Prostate gland (tissue), 2 donors: ENCODE measurements at regions not wholly inside any gene's neighbourhood (a gene's known extent, or its start where the extent isn't known, plus 50 kb on each side); places are given as distances from the start of the nearest gene placed in this dataset.

Source experiments
- DNase-seq: peaks from one replicate; pipeline ENCODE4 v3.0.0-alpha.2; 2019; ENCODE audit warnings: low spot score
- H3K27ac ChIP-seq, 2 donors: fragments of 200-600 bp; sonication (generic); 2 replicates each; pipeline ENCODE4 v1.5.1; 2017 to 2019
- H3K27me3 ChIP-seq: fragments of 200-600 bp; sonication (generic); replicated peaks from 2 replicates; pipeline ENCODE4 v1.5.1; 2019; ENCODE audit not compliant: insufficient read depth
- H3K36me3 ChIP-seq, 2 donors: fragments of 200-600 bp; sonication (generic); 1 replicate in 1 of 2; 2 replicates in 1 of 2; pipeline versions ENCODE4 v1.5.1 to v1.8.1; 2017 to 2019
- H3K4me1 ChIP-seq: fragments of 200-600 bp; sonication (generic); replicated peaks from 2 replicates; pipeline ENCODE4 v1.5.1; 2019
- H3K4me3 ChIP-seq, 2 donors: fragments of 200-600 bp; sonication (generic); 2 replicates each; pipeline ENCODE4 v1.5.1; 2017 to 2019
- H3K9me3 ChIP-seq: fragments of 200-600 bp; sonication (generic); 2 replicates; pipeline ENCODE4 v1.5.1; 2017
- POLR2A ChIP-seq: fragments of 450-650 bp; IDR thresholded peaks from one replicate; pipeline ENCODE4 v1.6.1; 2016; ENCODE audit warnings: antibody characterized with exemption, mild to moderate bottlenecking
- POLR2AphosphoS5 ChIP-seq: sonication (generic); formaldehyde crosslinking; IDR thresholded peaks from one replicate; pipeline ENCODE4 v1.6.1; 2017; ENCODE audit warnings: antibody characterized with exemption
- WGBS: methylation state at CpG from one replicate; pipeline ENCODE4 v1.1.5; 2018; 5-methylcytosine and 5-hydroxymethylcytosine counted together
- intact Hi-C: fragments of 100-400 bp; cut with DNase I; formaldehyde crosslinking; loops from one replicate; pipeline ENCODE4 v1.14.2; 2022
- TF ChIP-seq, protein P1 (sequence below), 4 experiments: fragments of 200-600 bp in 2 of 4; fragments of 450-650 bp in 2 of 4; sonication (generic) in 2 of 4; IDR thresholded peaks; 1 replicate in 3 of 4; 2 replicates in 1 of 4; pipeline ENCODE4 v1.5.1; 2016 to 2019; ENCODE audit warnings: antibody characterized with exemption in 4 of 4, mild to moderate bottlenecking in 2 of 4, moderate library complexity in 2 of 4

DNA sequence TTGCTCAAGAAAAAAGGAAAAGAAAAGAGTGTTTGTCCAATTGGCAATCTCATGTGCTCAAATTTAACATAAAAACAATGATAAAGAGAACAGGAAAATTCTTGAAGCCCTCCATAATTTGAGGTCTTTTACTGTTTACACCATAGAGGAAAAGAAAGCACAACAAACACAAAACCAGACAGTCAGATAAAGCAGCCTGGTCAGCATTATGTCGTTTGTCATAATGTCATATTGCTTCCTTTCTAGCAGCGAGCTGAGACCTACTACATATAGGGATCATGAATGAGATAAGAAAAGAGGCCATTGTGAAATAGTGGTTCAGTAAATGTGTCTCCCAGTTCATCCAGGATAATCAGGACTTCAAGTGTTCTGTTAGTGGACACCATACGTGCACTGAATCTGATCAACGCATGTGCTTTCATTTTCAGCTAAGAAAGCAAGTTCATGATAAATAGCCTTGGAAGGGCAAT lies 64.7 kb upstream of the SELENOP start:
- intact Hi-C loops, result no loop called here
- DNase-seq, result no peak
- no peaks in the 10 kb centered on the region for H3K27me3 ChIP-seq
- H3K4me3 ChIP-seq, result no peak overlapping the region
- H3K4me1 ChIP-seq, result no peaks in the 10 kb centered on the region
- H3K27ac ChIP-seq, result no peak overlapping the region
- no peaks in the 10 kb centered on the region for H3K36me3 ChIP-seq
- WGBS, result 64% methylated on average over 4 of the region's 4 CpGs
- no peaks in the 10 kb centered on the region for H3K9me3 ChIP-seq
- no peak for TF ChIP-seq POLR2AphosphoS5
- TF ChIP-seq, protein P1, sequence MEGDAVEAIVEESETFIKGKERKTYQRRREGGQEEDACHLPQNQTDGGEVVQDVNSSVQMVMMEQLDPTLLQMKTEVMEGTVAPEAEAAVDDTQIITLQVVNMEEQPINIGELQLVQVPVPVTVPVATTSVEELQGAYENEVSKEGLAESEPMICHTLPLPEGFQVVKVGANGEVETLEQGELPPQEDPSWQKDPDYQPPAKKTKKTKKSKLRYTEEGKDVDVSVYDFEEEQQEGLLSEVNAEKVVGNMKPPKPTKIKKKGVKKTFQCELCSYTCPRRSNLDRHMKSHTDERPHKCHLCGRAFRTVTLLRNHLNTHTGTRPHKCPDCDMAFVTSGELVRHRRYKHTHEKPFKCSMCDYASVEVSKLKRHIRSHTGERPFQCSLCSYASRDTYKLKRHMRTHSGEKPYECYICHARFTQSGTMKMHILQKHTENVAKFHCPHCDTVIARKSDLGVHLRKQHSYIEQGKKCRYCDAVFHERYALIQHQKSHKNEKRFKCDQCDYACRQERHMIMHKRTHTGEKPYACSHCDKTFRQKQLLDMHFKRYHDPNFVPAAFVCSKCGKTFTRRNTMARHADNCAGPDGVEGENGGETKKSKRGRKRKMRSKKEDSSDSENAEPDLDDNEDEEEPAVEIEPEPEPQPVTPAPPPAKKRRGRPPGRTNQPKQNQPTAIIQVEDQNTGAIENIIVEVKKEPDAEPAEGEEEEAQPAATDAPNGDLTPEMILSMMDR (IDR thresholded peaks at IDR 0.05), result no peak
- TF ChIP-seq POLR2A, result no peak

DNA sequence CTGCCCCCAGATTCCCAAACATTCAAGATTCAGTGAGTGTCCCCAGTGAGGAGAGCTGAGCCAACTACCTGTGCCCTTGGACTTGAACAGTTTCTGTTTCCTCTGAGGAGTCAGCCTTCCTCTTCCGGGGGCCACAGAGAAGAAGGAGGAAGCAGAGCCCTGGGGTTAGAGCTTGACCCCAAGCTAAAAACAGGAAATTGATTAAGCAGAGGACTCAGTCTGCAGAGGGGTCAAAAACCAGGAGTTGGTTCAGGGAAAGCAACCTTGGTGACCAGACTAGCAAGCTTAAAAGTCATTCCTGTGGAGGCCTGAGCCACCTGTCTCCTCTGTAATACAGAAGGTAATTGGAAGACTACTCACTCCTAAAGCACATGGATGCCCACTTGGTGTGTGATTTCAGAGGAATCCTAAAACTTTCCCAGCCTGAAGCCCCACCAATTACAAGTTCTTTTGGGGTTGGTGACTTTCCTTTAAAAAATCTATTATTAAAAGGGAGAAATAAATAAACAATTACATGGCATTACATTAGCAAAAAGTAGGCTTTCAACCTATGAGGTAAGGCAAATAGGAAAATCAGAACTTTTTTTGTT lies 64.2 kb upstream of the SELENOP start:
- Histone ChIP-seq H3K9me3 (no peaks in the 10 kb centered on the region), H3K36me3 (no peaks in the 10 kb centered on the region), H3K27me3 (no peaks in the 10 kb centered on the region), H3K4me1 (no peaks in the 10 kb centered on the region), H3K27ac (no peak overlapping the region), H3K4me3 (no peak overlapping the region)
- DNase-seq, result no peak
- no peak for TF ChIP-seq POLR2A
- TF ChIP-seq, protein P1 (IDR thresholded peaks at IDR 0.05), result no peak
- TF ChIP-seq POLR2AphosphoS5, result no peak
- WGBS, result 75% methylated on average over 1 of the region's 1 CpG
- intact Hi-C loops, result no loop called here

DNA sequence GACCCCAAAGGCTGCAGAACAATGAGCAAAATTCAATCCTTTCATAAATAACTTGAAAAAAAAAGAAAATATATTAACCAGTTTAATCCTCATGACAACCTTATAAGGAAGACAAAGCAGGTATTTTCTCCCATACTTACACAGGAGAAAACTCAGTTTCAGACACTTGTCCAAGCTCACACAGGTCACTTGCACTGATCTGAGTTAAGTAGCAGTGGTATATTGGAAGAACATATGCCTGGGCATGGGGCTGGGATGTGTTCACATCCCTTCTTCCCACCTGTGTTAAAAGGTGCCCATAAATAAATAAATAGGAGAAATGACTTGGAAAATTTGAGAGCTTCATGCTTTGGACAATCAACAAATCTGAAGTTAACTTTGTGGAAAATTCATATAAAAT lies 63.5 kb upstream of the SELENOP start:
- no peak for DNase-seq
- Histone ChIP-seq H3K27me3 (no peaks in the 10 kb centered on the region), H3K27ac (no peak overlapping the region), H3K9me3 (no peaks in the 10 kb centered on the region), H3K4me3 (no peak overlapping the region), H3K36me3 (no peaks in the 10 kb centered on the region), H3K4me1 (no peaks in the 10 kb centered on the region)
- TF ChIP-seq POLR2A (no peak), POLR2AphosphoS5 (no peak)
- TF ChIP-seq, protein P1 (IDR thresholded peaks at IDR 0.05), result no peak
- intact Hi-C loops, result no loop called here

DNA sequence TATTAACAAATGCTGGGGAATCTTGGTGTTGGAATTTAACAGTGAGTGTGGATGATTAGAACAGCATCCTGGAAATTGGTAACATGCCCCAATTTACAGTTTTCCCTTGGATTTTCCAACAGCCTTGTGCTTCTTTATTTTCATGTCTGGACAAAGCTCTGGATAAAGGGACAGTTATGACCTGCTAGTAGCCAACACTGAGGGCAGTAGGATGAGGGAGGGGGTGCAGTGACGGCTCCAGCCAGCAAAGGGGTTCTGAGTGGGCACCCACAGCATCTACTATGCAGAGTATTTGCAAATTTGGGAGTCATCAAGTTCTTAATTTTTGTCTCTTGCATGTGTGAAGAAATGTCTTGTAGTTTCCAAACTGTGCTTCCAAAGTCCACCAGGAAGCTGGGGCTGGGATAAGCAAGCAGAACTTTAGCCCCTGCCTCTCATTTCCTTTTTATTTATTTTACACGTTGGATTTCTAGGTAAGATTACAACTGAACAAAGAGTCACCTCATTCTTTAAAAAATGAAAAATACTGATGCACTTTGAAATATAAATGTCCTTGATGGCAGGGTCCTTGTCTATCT lies 63.0 kb upstream of the SELENOP start:
- H3K4me3 ChIP-seq, result no peak overlapping the region
- H3K9me3 ChIP-seq, result no peaks in the 10 kb centered on the region
- TF ChIP-seq POLR2A (no peak), POLR2AphosphoS5 (no peak)
- no peaks in the 10 kb centered on the region for H3K4me1 ChIP-seq
- no peak for DNase-seq
- no peaks in the 10 kb centered on the region for H3K36me3 ChIP-seq
- 65% methylated on average over 2 of the region's 2 CpGs for WGBS
- H3K27ac ChIP-seq, result no peak overlapping the region
- intact Hi-C loops, result no loop called here
- H3K27me3 ChIP-seq, result no peaks in the 10 kb centered on the region

DNA sequence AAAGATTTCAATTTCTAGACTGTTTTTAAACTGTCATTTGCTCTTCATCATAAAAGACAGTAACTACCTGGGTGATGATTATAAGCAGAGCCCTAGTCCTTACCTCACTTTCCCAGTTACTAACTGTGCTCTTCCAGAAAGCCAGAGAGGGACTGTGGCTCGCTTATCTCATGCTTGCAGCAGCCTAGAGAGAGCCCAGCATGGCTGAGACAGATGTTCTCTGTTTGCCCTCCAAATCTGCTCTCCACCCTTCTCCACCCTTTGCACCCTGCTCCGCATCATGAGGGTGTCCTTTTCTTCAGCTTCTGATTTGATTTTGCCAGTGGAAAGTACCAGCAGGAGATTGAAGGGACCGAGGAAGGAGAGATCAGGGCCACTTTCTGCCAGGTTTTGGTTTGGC lies 61.2 kb upstream of the SELENOP start:
- Histone ChIP-seq H3K27ac (no peak overlapping the region), H3K27me3 (no peaks in the 10 kb centered on the region), H3K36me3 (no peaks in the 10 kb centered on the region), H3K9me3 (no peaks in the 10 kb centered on the region), H3K4me1 (no peaks in the 10 kb centered on the region), H3K4me3 (no peak overlapping the region)
- no peak for DNase-seq
- WGBS, result 95% methylated on average over 3 of the region's 3 CpGs
- TF ChIP-seq, protein P1 (IDR thresholded peaks at IDR 0.05), result no peak
- TF ChIP-seq POLR2A, result no peak
- no peak for TF ChIP-seq POLR2AphosphoS5
- intact Hi-C loops, result no loop called here
